ENCODE measurements at regions not wholly inside any gene's neighbourhood (a gene's known extent, or its start where the extent isn't known, plus 50 kb on each side); places are given as distances from the start of the nearest gene placed in this dataset.
A peak's percentile ranks its signal among the peaks of the same experiment; 100 is the strongest.

GRCh38 chr1:234724516-234725176 lies 114.7 kb upstream of the IRF2BP2 start (continued):
- TF ChIP-seq TFDP2 (CRISPR knock-in tag; IDR thresholded peaks at IDR 0.05) (no peak; the same call in 1 of the 2 replicates), EED (CRISPR knock-in tag; IDR thresholded peaks at IDR 0.05) (0 out of 2 replicates have a peak, but pooled peaks have one; percentile 46), RARA (CRISPR knock-in tag; IDR thresholded peaks at IDR 0.05) (peak; percentile 72), PRMT3 (CRISPR knock-in tag; IDR thresholded peaks at IDR 0.05; ENCODE audit: borderline replicate concordance, low read depth) (no peak; the same call in 1 of the 2 replicates), SRSF9 (IDR thresholded peaks at IDR 0.05; ENCODE audit: borderline replicate concordance, insufficient read depth, low read depth, low read length, poor library complexity, severe bottlenecking) (no peak), ZNF710 (CRISPR knock-in tag; IDR thresholded peaks at IDR 0.05; ENCODE audit: borderline replicate concordance) (no peak), ZBTB4 (CRISPR knock-in tag; IDR thresholded peaks at IDR 0.05; ENCODE audit: borderline replicate concordance) (peak; percentile 90; the same call in 1 of the 2 replicates), CHD4 (IDR thresholded peaks at IDR 0.05; ENCODE audit: borderline replicate concordance, low read length) (no peak; the same call in 1 of the 2 replicates), CBX1 (IDR thresholded peaks at IDR 0.05; ENCODE audit: low read depth) (peak; percentile 77), SRSF1 (optimal IDR thresholded peaks at IDR 0.05; ENCODE audit: low read depth, low read length) (no peak), LBX2 (CRISPR knock-in tag; IDR thresholded peaks at IDR 0.05; ENCODE audit: borderline replicate concordance) (no peak), STAT6 (CRISPR knock-in tag; IDR thresholded peaks at IDR 0.05; ENCODE audit: borderline replicate concordance) (no peak), YY1 (IDR thresholded peaks at IDR 0.05; ENCODE audit: insufficient read depth, insufficient replicate concordance, low read depth, low read length) (no peak), ZNF883 (CRISPR knock-in tag; IDR thresholded peaks at IDR 0.05; ENCODE audit: not compliant biosample characterization) (no peak), TFAP4 (IDR thresholded peaks at IDR 0.05; ENCODE audit: borderline replicate concordance, low read depth) (peak; percentile 34; the same call in 1 of the 2 replicates), RORA (CRISPR knock-in tag; IDR thresholded peaks at IDR 0.05) (peak; percentile 1; the same call in 1 of the 2 replicates), ZNF501 (CRISPR knock-in tag; IDR thresholded peaks at IDR 0.05) (peak; percentile 59)
